Parathyroid adenoma (tissue), 2 donors: ENCODE measurements at regions not wholly inside any gene's neighbourhood (a gene's known extent, or its start where the extent isn't known, plus 50 kb on each side); places are given as distances from the start of the nearest gene placed in this dataset.
A peak's percentile ranks its signal among the peaks of the same experiment; 100 is the strongest.

Source experiments
- H2AFZ ChIP-seq: fragments of 300-600 bp; sonication (generic); one replicate; pipeline ENCODE4 v1.7.0; 2017; ENCODE audit warnings: antibody characterized with exemption, mild to moderate bottlenecking
- H3K27ac ChIP-seq: fragments of 300-600 bp; sonication (generic); one replicate; pipeline ENCODE4 v1.7.0; 2017
- H3K27me3 ChIP-seq: fragments of 300-600 bp; sonication (generic); one replicate; pipeline ENCODE4 v1.7.0; 2017; ENCODE audit warnings: low read length; ENCODE audit not compliant: control insufficient read depth, insufficient read depth
- H3K36me3 ChIP-seq: fragments of 300-600 bp; sonication (generic); one replicate; pipeline ENCODE4 v1.7.0; 2017; ENCODE audit warnings: low read length; ENCODE audit not compliant: control insufficient read depth, insufficient read depth
- H3K4me1 ChIP-seq: fragments of 300-600 bp; sonication (generic); one replicate; pipeline ENCODE4 v1.7.0; 2017; ENCODE audit warnings: control low read depth
- H3K4me2 ChIP-seq: fragments of 300-600 bp; sonication (generic); one replicate; pipeline ENCODE4 v1.7.0; 2017; ENCODE audit warnings: low read length
- H3K4me3 ChIP-seq: fragments of 300-600 bp; sonication (generic); one replicate; pipeline ENCODE4 v1.7.0; 2017; ENCODE audit warnings: low read depth, low read length
- H3K79me2 ChIP-seq: fragments of 300-600 bp; sonication (generic); one replicate; pipeline ENCODE4 v1.7.0; 2017; ENCODE audit warnings: control low read depth
- H3K9ac ChIP-seq: fragments of 300-600 bp; sonication (generic); one replicate; pipeline ENCODE4 v1.7.0; 2017; ENCODE audit warnings: mild to moderate bottlenecking
- H3K9me3 ChIP-seq: fragments of 300-600 bp; sonication (generic); one replicate; pipeline ENCODE4 v1.7.0; 2017; ENCODE audit warnings: low read length; ENCODE audit not compliant: control insufficient read depth
- CTCF ChIP-seq: fragments of 300-600 bp; sonication (generic); IDR thresholded peaks from one replicate; pipeline ENCODE4 v1.7.0; 2017; ENCODE audit warnings: antibody characterized with exemption, mild to moderate bottlenecking
- donor health status: primary hyperparathyroidism.

- Histone ChIP-seq H3K36me3 (no peaks in the 10 kb centered on the region), H3K27me3 (no peaks in the 10 kb centered on the region), H3K4me1 (peaks cover 8% of the 10 kb centered on the region), H3K9ac (no peak overlapping the region), H3K9me3 (no peaks in the 10 kb centered on the region), H3K79me2 (no peaks in the 10 kb centered on the region), H3K27ac (no peak overlapping the region), H3K4me3 (no peak overlapping the region), H3K4me2 (no peak overlapping the region), H2AFZ (peak overlapping the region; percentile 48)
- TF ChIP-seq CTCF, result no peak
Observed at GRCh38 chr6:140437619-140438345, 1063.3 kb upstream of the CITED2 start.

- no peak overlapping the region for H3K4me2 ChIP-seq
- H3K4me1 ChIP-seq, result peaks cover 8% of the 10 kb centered on the region
- no peak overlapping the region for H3K4me3 ChIP-seq
- H3K9me3 ChIP-seq, result no peaks in the 10 kb centered on the region
- H2AFZ ChIP-seq, result peak overlapping the region; percentile 35
- TF ChIP-seq CTCF, result no peak
- no peaks in the 10 kb centered on the region for H3K36me3 ChIP-seq
- H3K9ac ChIP-seq, result no peak overlapping the region
- no peaks in the 10 kb centered on the region for H3K27me3 ChIP-seq
- H3K27ac ChIP-seq, result no peak overlapping the region
- H3K79me2 ChIP-seq, result no peaks in the 10 kb centered on the region
Observed at GRCh38 chr6:140436023-140436811, 1061.8 kb upstream of the CITED2 start.

GRCh38 chr6:140434761-140435160 lies 1060.3 kb upstream of the CITED2 start:
- no peaks in the 10 kb centered on the region for H3K4me1 ChIP-seq
- no peak for TF ChIP-seq CTCF
- no peaks in the 10 kb centered on the region for H3K36me3 ChIP-seq
- no peak overlapping the region for H3K27ac ChIP-seq
- H3K27me3 ChIP-seq, result no peaks in the 10 kb centered on the region
- H3K4me2 ChIP-seq, result no peak overlapping the region
- no peaks in the 10 kb centered on the region for H3K79me2 ChIP-seq
- H3K9ac ChIP-seq, result no peak overlapping the region
- H3K9me3 ChIP-seq, result no peaks in the 10 kb centered on the region
- no peak overlapping the region for H3K4me3 ChIP-seq
- H2AFZ ChIP-seq, result no peak overlapping the region

- no peak overlapping the region for H3K4me2 ChIP-seq
- H3K79me2 ChIP-seq, result no peaks in the 10 kb centered on the region
- H3K9me3 ChIP-seq, result no peaks in the 10 kb centered on the region
- H3K27ac ChIP-seq, result no peak overlapping the region
- no peaks in the 10 kb centered on the region for H3K4me1 ChIP-seq
- no peak overlapping the region for H2AFZ ChIP-seq
- no peaks in the 10 kb centered on the region for H3K27me3 ChIP-seq
- H3K36me3 ChIP-seq, result no peaks in the 10 kb centered on the region
- H3K4me3 ChIP-seq, result no peak overlapping the region
- no peak overlapping the region for H3K9ac ChIP-seq
- no peak for TF ChIP-seq CTCF
Observed at GRCh38 chr6:140433072-140433471, 1058.6 kb upstream of the CITED2 start.
